GM12878 (cell line): ENCODE measurements at regions not wholly inside any gene's neighbourhood (a gene's known extent, or its start where the extent isn't known, plus 50 kb on each side); places are given as distances from the start of the nearest gene placed in this dataset.

Source experiments
- ATAC-seq: fragments of 200-7000 bp; cut with Tn5 transposase; 3 replicates; pipeline ENCODE4 v1.9.1; 2020; ENCODE audit warnings: mild to moderate bottlenecking, moderate library complexity
- BruUV-seq: library from RNA; stranded (reverse); fragments of 400-500 nt; replicated peaks from 2 replicates; lab custom pipeline; 2021; lab: Mats Ljungman, UMichigan
- CTCF ChIA-PET: fragments of 300-600 bp; sonication (Branson Sonifier 250); formaldehyde crosslinking; extraction: SDS; loops from one replicate; lab custom pipeline; 2021; ENCODE audit warnings: inconsistent platforms; lab: Yijun Ruan, JAX
- POLR2A ChIA-PET: fragments of 350-600 bp; formaldehyde crosslinking; extraction: SDS; loops from one replicate; lab custom pipeline; 2021; ENCODE audit warnings: inconsistent platforms; lab: Charles Lee
- RAD21 ChIA-PET: fragments of 300-600 bp; sonication (Branson Sonifier 250); formaldehyde crosslinking; loops from one replicate; lab custom pipeline; 2023; ENCODE audit warnings: antibody characterized with exemption; ENCODE audit not compliant: unreplicated experiment; lab: Charles Lee
- SMC1A ChIA-PET: fragments of 300-600 bp; sonication (Branson Sonifier 250); formaldehyde crosslinking; loops from one replicate; lab custom pipeline; 2023; ENCODE audit not compliant: unreplicated experiment, uncharacterized antibody; lab: Charles Lee
- DNase-seq: peaks from one replicate; pipeline ENCODE4 v3.0.0-alpha.2; 2011; ENCODE audit warnings: low read depth, low spot score
- FAIRE-seq: peaks from 3 replicates; lab custom pipeline; 2011; peaks lifted over from hg19 to GRCh38; lab: Jason Lieb, UNC
- H2AFZ ChIP-seq: 2 replicates; pipeline ENCODE4 v1.6.0; 2011; ENCODE audit warnings: low read depth, low read length, control low read depth; ENCODE audit not compliant: control insufficient read depth
- H3K27ac ChIP-seq: 2 replicates; pipeline ENCODE4 v1.5.1; 2011; ENCODE audit warnings: control low read depth; ENCODE audit not compliant: control insufficient read depth, insufficient read depth
- H3K27me3 ChIP-seq, 2 experiments: replicated peaks in 1 of 2; 2 replicates each; pipeline versions ENCODE4 v1.6.0 to v1.6.1; 2011; ENCODE audit warnings: low read length in 1 of 2; ENCODE audit not compliant: control insufficient read depth in 2 of 2, insufficient read depth in 2 of 2
- H3K36me3 ChIP-seq, 2 experiments: 2 replicates each; pipeline ENCODE4 v1.5.1; 2011; ENCODE audit warnings: low read length in 1 of 2; ENCODE audit not compliant: control insufficient read depth in 2 of 2, insufficient read depth in 2 of 2
- H3K4me1 ChIP-seq: 2 replicates; pipeline ENCODE4 v1.6.1; 2011; ENCODE audit warnings: mild to moderate bottlenecking, low read length, moderate library complexity, mixed read lengths; ENCODE audit not compliant: control insufficient read depth, insufficient read depth
- H3K4me2 ChIP-seq: 2 replicates; pipeline ENCODE4 v1.6.0; 2011; ENCODE audit warnings: control low read depth; ENCODE audit not compliant: control insufficient read depth, insufficient read depth
- H3K4me3 ChIP-seq: fragments of 200-600 bp; sonication (generic); 2 replicates; pipeline ENCODE4 v1.5.1; 2016
- H3K79me2 ChIP-seq: 2 replicates; pipeline ENCODE4 v1.6.0; 2011; ENCODE audit warnings: low read length; ENCODE audit not compliant: control insufficient read depth, insufficient read depth
- H3K9ac ChIP-seq: 2 replicates; pipeline ENCODE4 v1.8.0; 2011; ENCODE audit warnings: low read length, control low read depth, mixed read lengths; ENCODE audit not compliant: control insufficient read depth, insufficient read depth
- H3K9me3 ChIP-seq: replicated peaks from 3 replicates; pipeline ENCODE4 v1.5.1; 2011; ENCODE audit warnings: mild to moderate bottlenecking, low read length; ENCODE audit not compliant: control insufficient read depth, insufficient read depth
- H4K20me1 ChIP-seq: 2 replicates; pipeline ENCODE4 v1.6.0; 2011; ENCODE audit not compliant: control insufficient read depth, insufficient read depth
- BACH1 ChIP-seq: fragments of 450-650 bp; IDR thresholded peaks from 2 replicates; pipeline ENCODE4 v1.6.1; 2017; ENCODE audit warnings: mild to moderate bottlenecking, borderline replicate concordance
- HSF1 ChIP-seq: fragments of 150-350 bp; IDR thresholded peaks from 2 replicates; pipeline ENCODE4 v1.6.1; 2014; ENCODE audit warnings: mild to moderate bottlenecking, low read depth, low read length
- MLLT1 ChIP-seq: fragments of 450-650 bp; IDR thresholded peaks from 2 replicates; pipeline ENCODE4 v1.6.1; 2016; ENCODE audit warnings: mild to moderate bottlenecking
- RBBP5 ChIP-seq: fragments of 200-600 bp; sonication (generic); conservative IDR thresholded peaks from 2 replicates; pipeline ENCODE4 v1.6.1; 2016
- SKIL ChIP-seq: fragments of 450-650 bp; IDR thresholded peaks from 2 replicates; pipeline ENCODE4 v1.6.1; 2017; ENCODE audit warnings: mild to moderate bottlenecking, low read depth, inconsistent platforms; ENCODE audit not compliant: poor library complexity, severe bottlenecking
- ZNF207 ChIP-seq: fragments of 450-650 bp; IDR thresholded peaks from 2 replicates; pipeline ENCODE4 v1.6.1; 2014; ENCODE audit warnings: antibody characterized with exemption, mild to moderate bottlenecking, borderline replicate concordance
- ZNF687 ChIP-seq: fragments of 450-650 bp; IDR thresholded peaks from 2 replicates; pipeline ENCODE4 v1.6.1; 2017; ENCODE audit warnings: mild to moderate bottlenecking, moderate library complexity
- WGBS: methylation state at CpG from one replicate; pipeline ENCODE4 v1.1.6; 2016; ENCODE audit warnings: low lambda C conversion rate; ENCODE audit not compliant: insufficient replicate concordance, insufficient coverage; ENCODE audit errors: missing lambda C conversion rate; 5-methylcytosine and 5-hydroxymethylcytosine counted together
- in situ Hi-C: fragments of 300-500 bp; cut with MboI; formaldehyde crosslinking; loops from 9 replicates; pipeline ENCODE4 v1.14.3; 2018; ENCODE audit warnings: mixed read lengths
- intact Hi-C: fragments of 100-400 bp; cut with micrococcal nuclease; formaldehyde crosslinking; loops from one replicate; pipeline ENCODE4 v1.14.2; 2022; ENCODE audit not compliant: unreplicated experiment
- TF ChIP-seq, protein P1 (sequence below): IDR thresholded peaks from 2 replicates; pipeline ENCODE4 v1.6.1; 2012; ENCODE audit warnings: low read depth, low read length, improper control_type of control experiment
- TF ChIP-seq, protein P2 (sequence below): IDR thresholded peaks from 2 replicates; pipeline ENCODE4 v1.6.1; 2012; ENCODE audit warnings: low read length, inconsistent platforms

DNA sequence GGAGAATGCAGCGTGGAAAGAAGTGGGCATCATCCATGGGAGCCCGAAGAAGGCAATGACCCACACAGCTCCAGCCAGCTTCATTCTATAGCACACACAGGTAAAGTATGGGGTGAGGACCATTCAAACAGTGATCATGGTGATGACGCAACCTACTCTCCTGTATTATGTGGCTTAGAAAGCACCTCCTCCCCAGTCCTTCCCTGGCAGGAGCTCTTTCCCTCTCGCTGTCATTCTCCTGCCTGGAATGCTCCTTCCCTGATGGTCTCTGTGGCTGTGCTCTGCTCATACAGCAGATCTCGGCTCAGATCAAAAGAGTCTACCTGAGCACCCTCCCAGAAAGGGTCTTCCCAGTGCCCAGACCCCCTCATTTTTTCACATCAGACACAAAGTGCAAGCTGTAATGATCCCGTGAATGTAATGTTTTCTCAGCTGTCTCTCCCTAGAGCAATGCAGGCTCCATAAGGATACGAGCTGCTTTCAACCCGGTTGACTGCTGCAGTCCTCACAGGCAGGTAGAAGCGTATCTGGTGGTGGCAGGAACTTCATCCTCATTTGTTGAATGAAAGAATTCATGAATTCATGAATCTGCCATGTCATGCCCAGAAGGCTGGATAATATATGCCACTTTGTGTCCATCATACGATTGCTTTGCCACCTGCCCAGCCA, 248.8 kb downstream of the HS3ST3A1 start:
- Histone ChIP-seq H2AFZ (no peak overlapping the region), H3K4me2 (no peak overlapping the region), H3K9me3 (no peaks in the 10 kb centered on the region), H3K36me3 (no peaks in the 10 kb centered on the region), H3K27me3 (no peaks in the 10 kb centered on the region), H3K79me2 (no peaks in the 10 kb centered on the region), H3K9ac (no peak overlapping the region), H3K4me3 (no peak overlapping the region), H4K20me1 (no peaks in the 10 kb centered on the region), H3K27ac (no peak overlapping the region), H3K4me1 (no peaks in the 10 kb centered on the region)
- WGBS = 5% methylated on average over 10 of the region's 10 CpGs
- ChIA-PET RAD21 (no interaction called here), CTCF (interaction anchor here (1.1 to 1.3 kb wide), 2 partner anchors 15 to 324 kb away, joined by 3 read pairs; no protein-coding TSS in a partner anchor), SMC1A (interaction anchor here (0.5 to 1.5 kb wide), 4 partner anchors 10 to 136 kb away, joined by 3 to 4 read pairs (median 3); no protein-coding TSS in a partner anchor), POLR2A (no interaction called here)
- ATAC-seq (no peak), DNase-seq (no peak), FAIRE-seq (no peak)
- intact Hi-C loops (no loop called here), in situ Hi-C loops (no loop called here)
- no TSS peak for BruUV-seq
- TF ChIP-seq BACH1 (no peak), SKIL (no peak), ZNF687 (no peak), ZNF207 (no peak), MLLT1 (no peak), HSF1 (no peak), RBBP5 (no peak)
- TF ChIP-seq, protein P1, sequence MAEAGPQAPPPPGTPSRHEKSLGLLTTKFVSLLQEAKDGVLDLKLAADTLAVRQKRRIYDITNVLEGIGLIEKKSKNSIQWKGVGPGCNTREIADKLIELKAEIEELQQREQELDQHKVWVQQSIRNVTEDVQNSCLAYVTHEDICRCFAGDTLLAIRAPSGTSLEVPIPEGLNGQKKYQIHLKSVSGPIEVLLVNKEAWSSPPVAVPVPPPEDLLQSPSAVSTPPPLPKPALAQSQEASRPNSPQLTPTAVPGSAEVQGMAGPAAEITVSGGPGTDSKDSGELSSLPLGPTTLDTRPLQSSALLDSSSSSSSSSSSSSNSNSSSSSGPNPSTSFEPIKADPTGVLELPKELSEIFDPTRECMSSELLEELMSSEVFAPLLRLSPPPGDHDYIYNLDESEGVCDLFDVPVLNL = no peak
- TF ChIP-seq, protein P2, sequence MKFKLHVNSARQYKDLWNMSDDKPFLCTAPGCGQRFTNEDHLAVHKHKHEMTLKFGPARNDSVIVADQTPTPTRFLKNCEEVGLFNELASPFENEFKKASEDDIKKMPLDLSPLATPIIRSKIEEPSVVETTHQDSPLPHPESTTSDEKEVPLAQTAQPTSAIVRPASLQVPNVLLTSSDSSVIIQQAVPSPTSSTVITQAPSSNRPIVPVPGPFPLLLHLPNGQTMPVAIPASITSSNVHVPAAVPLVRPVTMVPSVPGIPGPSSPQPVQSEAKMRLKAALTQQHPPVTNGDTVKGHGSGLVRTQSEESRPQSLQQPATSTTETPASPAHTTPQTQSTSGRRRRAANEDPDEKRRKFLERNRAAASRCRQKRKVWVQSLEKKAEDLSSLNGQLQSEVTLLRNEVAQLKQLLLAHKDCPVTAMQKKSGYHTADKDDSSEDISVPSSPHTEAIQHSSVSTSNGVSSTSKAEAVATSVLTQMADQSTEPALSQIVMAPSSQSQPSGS = no peak
